GM12874 (cell line): ENCODE measurements at regions not wholly inside any gene's neighbourhood (a gene's known extent, or its start where the extent isn't known, plus 50 kb on each side); places are given as distances from the start of the nearest gene placed in this dataset.

Experiments
- CTCF ChIP-seq: IDR thresholded peaks from 2 replicates; pipeline ENCODE4 v1.5.1; 2011; ENCODE audit warnings: low read depth, mild to moderate bottlenecking, control low read depth, low read length, moderate library complexity; ENCODE audit not compliant: insufficient read depth

GRCh38 chr15:98103570-98103969 is 143.1 kb downstream of the ARRDC4 start:
- TF ChIP-seq CTCF = no peak

GRCh38 chr15:98111806-98112205 is 151.3 kb downstream of the ARRDC4 start:
- no peak for TF ChIP-seq CTCF

- no peak for TF ChIP-seq CTCF
Observed at GRCh38 chr15:98113327-98113726, 152.8 kb downstream of the ARRDC4 start.

- no peak for TF ChIP-seq CTCF
Observed at GRCh38 chr15:98120561-98120960, 160.1 kb downstream of the ARRDC4 start.

- TF ChIP-seq CTCF = no peak
Observed at GRCh38 chr15:98121536-98121935, 161.0 kb downstream of the ARRDC4 start.

- no peak for TF ChIP-seq CTCF
Observed at GRCh38 chr15:98121957-98122356, 161.5 kb downstream of the ARRDC4 start.

GRCh38 chr15:98123297-98123696 is 162.8 kb downstream of the ARRDC4 start:
- TF ChIP-seq CTCF = no peak

- TF ChIP-seq CTCF = no peak
Observed at GRCh38 chr15:98123834-98124233, 163.3 kb downstream of the ARRDC4 start.
